Suprapubic skin (tissue), 4 donors: ENCODE measurements at regions not wholly inside any gene's neighbourhood (a gene's known extent, or its start where the extent isn't known, plus 50 kb on each side); places are given as distances from the start of the nearest gene placed in this dataset.
"Not testable (repeated sequence)": the region's sequence is repeated elsewhere in the genome, so short reads cannot be mapped to it uniquely, and the experiment has no call there.

Experiments
- DNase-seq, 2 donors: peaks; one replicate each; pipeline ENCODE4 v3.0.0-alpha.2; 2019; ENCODE audit warnings: low spot score in 2 of 2
- H3K27ac ChIP-seq: fragments of 200-600 bp; sonication (generic); one replicate; pipeline ENCODE4 v1.5.1; 2019
- H3K27me3 ChIP-seq: fragments of 200-600 bp; sonication (generic); one replicate; pipeline ENCODE4 v1.5.1; 2019
- H3K36me3 ChIP-seq: fragments of 200-600 bp; sonication (generic); one replicate; pipeline ENCODE4 v1.5.1; 2019
- H3K4me1 ChIP-seq: fragments of 200-600 bp; sonication (generic); one replicate; pipeline ENCODE4 v1.5.1; 2019
- H3K4me3 ChIP-seq: fragments of 200-600 bp; sonication (generic); one replicate; pipeline ENCODE4 v1.5.1; 2019; ENCODE audit warnings: mild to moderate bottlenecking
- H3K9me3 ChIP-seq: fragments of 200-600 bp; sonication (generic); one replicate; pipeline ENCODE4 v1.5.1; 2019
- CTCF ChIP-seq, 2 donors: fragments of 200-600 bp in 1 of 2; fragments of 450-650 bp in 1 of 2; sonication (generic) in 1 of 2; IDR thresholded peaks; one replicate each; pipeline ENCODE4 v1.5.1; 2016 to 2019; ENCODE audit warnings: antibody characterized with exemption in 2 of 2, mild to moderate bottlenecking in 1 of 2, moderate library complexity in 1 of 2
- EP300 ChIP-seq: sonication (generic); formaldehyde crosslinking; IDR thresholded peaks from one replicate; pipeline ENCODE4 v1.6.1; 2017; ENCODE audit warnings: antibody characterized with exemption
- POLR2A ChIP-seq, 2 donors: fragments of 450-650 bp; IDR thresholded peaks; one replicate each; pipeline ENCODE4 v1.6.1; 2017; ENCODE audit warnings: antibody characterized with exemption in 2 of 2, mild to moderate bottlenecking in 2 of 2, moderate library complexity in 2 of 2
- POLR2AphosphoS5 ChIP-seq, 3 donors: sonication (generic); formaldehyde crosslinking; IDR thresholded peaks; one replicate each; pipeline ENCODE4 v1.6.1; 2017; ENCODE audit warnings: antibody characterized with exemption in 3 of 3
- WGBS: methylation state at CpG from one replicate; pipeline ENCODE4 v1.1.5; 2018; 5-methylcytosine and 5-hydroxymethylcytosine counted together

- no peaks in the 10 kb centered on the region for H3K27me3 ChIP-seq
- no peaks in the 10 kb centered on the region for H3K4me1 ChIP-seq
- DNase-seq: no peak
- TF ChIP-seq POLR2A (IDR thresholded peaks at IDR 0.05) (no peak), EP300 (no peak), POLR2AphosphoS5 (IDR thresholded peaks at IDR 0.05) (no peak), CTCF (IDR thresholded peaks at IDR 0.05) (no peak)
- H3K9me3 ChIP-seq: no peaks in the 10 kb centered on the region
- no peak overlapping the region for H3K4me3 ChIP-seq
- no peak overlapping the region for H3K27ac ChIP-seq
- WGBS: 72% methylated on average over 4 of the region's 4 CpGs
- H3K36me3 ChIP-seq: no peaks in the 10 kb centered on the region
Measured at GRCh38 chr2:78245394-78246135, 723.4 kb upstream of the LRRTM4 start.

GRCh38 chr2:78251708-78252107 is 729.5 kb upstream of the LRRTM4 start:
- TF ChIP-seq CTCF (IDR thresholded peaks at IDR 0.05): no peak
- TF ChIP-seq EP300: no peak
- no peak for TF ChIP-seq POLR2A (IDR thresholded peaks at IDR 0.05)
- TF ChIP-seq POLR2AphosphoS5 (IDR thresholded peaks at IDR 0.05): no peak
- DNase-seq: no peak
- Histone ChIP-seq H3K27ac (no peak overlapping the region), H3K27me3 (no peaks in the 10 kb centered on the region), H3K4me3 (no peak overlapping the region), H3K36me3 (no peaks in the 10 kb centered on the region), H3K9me3 (no peaks in the 10 kb centered on the region), H3K4me1 (no peaks in the 10 kb centered on the region)
- 82% methylated on average over 1 of the region's 1 CpG for WGBS

GRCh38 chr2:78260861-78261260 is 738.7 kb upstream of the LRRTM4 start:
- Histone ChIP-seq H3K27ac (no peak overlapping the region), H3K36me3 (no peaks in the 10 kb centered on the region), H3K27me3 (no peaks in the 10 kb centered on the region), H3K9me3 (no peaks in the 10 kb centered on the region), H3K4me1 (no peaks in the 10 kb centered on the region), H3K4me3 (no peak overlapping the region)
- no peak for TF ChIP-seq EP300
- TF ChIP-seq POLR2A (IDR thresholded peaks at IDR 0.05): no peak
- no peak for TF ChIP-seq CTCF (IDR thresholded peaks at IDR 0.05)
- no peak for TF ChIP-seq POLR2AphosphoS5 (IDR thresholded peaks at IDR 0.05)
- WGBS: 66% methylated on average over 2 of the region's 2 CpGs
- no peak for DNase-seq

GRCh38 chr2:78261454-78261853 is 739.3 kb upstream of the LRRTM4 start:
- WGBS: 74% methylated on average over 1 of the region's 1 CpG
- TF ChIP-seq POLR2A (IDR thresholded peaks at IDR 0.05): no peak

GRCh38 chr2:78262089-78262488 is 739.9 kb upstream of the LRRTM4 start:
- H3K4me3 ChIP-seq, H3K4me1 ChIP-seq, H3K9me3 ChIP-seq, H3K36me3 ChIP-seq, H3K27ac ChIP-seq, H3K27me3 ChIP-seq, DNase-seq: not testable (repeated sequence)
- WGBS: 79% methylated on average over 10 of the region's 10 CpGs

More at GRCh38 chr2:78261454-78261853, 739.3 kb upstream of the LRRTM4 start:
- no peaks in the 10 kb centered on the region for H3K4me1 ChIP-seq
- H3K27ac ChIP-seq: no peak overlapping the region
- H3K9me3 ChIP-seq: no peaks in the 10 kb centered on the region
- DNase-seq: no peak
- H3K36me3 ChIP-seq: no peaks in the 10 kb centered on the region
- H3K4me3 ChIP-seq: no peak overlapping the region
- no peaks in the 10 kb centered on the region for H3K27me3 ChIP-seq

- DNase-seq: no peak
- Histone ChIP-seq H3K27ac (no peak overlapping the region), H3K36me3 (no peaks in the 10 kb centered on the region), H3K4me3 (no peak overlapping the region), H3K9me3 (no peaks in the 10 kb centered on the region), H3K4me1 (no peaks in the 10 kb centered on the region), H3K27me3 (no peaks in the 10 kb centered on the region)
- TF ChIP-seq EP300: no peak
- TF ChIP-seq CTCF (IDR thresholded peaks at IDR 0.05): no peak
- WGBS: 75% methylated on average over 2 of the region's 2 CpGs
Measured at GRCh38 chr2:78262713-78263375, 740.7 kb upstream of the LRRTM4 start.
